Activated T-cell treated with anti-CD3 and anti-CD28 coated beads for 48 hours (primary cell): ENCODE measurements at regions not wholly inside any gene's neighbourhood (a gene's known extent, or its start where the extent isn't known, plus 50 kb on each side); places are given as distances from the start of the nearest gene placed in this dataset.

Experiments used
- DNase-seq: peaks from one replicate; pipeline ENCODE4 v3.0.0-alpha.2; 2020; ENCODE audit warnings: low read depth

- no peak for DNase-seq
Observed at GRCh38 chr2:221106241-221106640, 465.9 kb downstream of the EPHA4 start.

GRCh38 chr2:221107424-221107823, 464.7 kb downstream of the EPHA4 start:
- DNase-seq: no peak

- DNase-seq: no peak
Observed at GRCh38 chr2:221109552-221109951, 462.6 kb downstream of the EPHA4 start.

- no peak for DNase-seq
Observed at GRCh38 chr2:221111739-221112138, 460.4 kb downstream of the EPHA4 start.

- DNase-seq: no peak
Observed at GRCh38 chr2:221112744-221113143, 459.4 kb downstream of the EPHA4 start.

- DNase-seq: no peak
Observed at GRCh38 chr2:221115944-221116343, 456.2 kb downstream of the EPHA4 start.

- DNase-seq: no peak
Observed at GRCh38 chr2:221120643-221121042, 451.5 kb downstream of the EPHA4 start.

GRCh38 chr2:221123396-221123795, 448.7 kb downstream of the EPHA4 start:
- no peak for DNase-seq

GRCh38 chr2:221124532-221125240, 447.4 kb downstream of the EPHA4 start:
- DNase-seq: no peak

GRCh38 chr2:221125691-221126090, 446.4 kb downstream of the EPHA4 start:
- DNase-seq: no peak

GRCh38 chr2:221129657-221130056, 442.4 kb downstream of the EPHA4 start:
- DNase-seq: no peak

- no peak for DNase-seq
Observed at GRCh38 chr2:221130431-221130830, 441.7 kb downstream of the EPHA4 start.

GRCh38 chr2:221133941-221134340, 438.2 kb downstream of the EPHA4 start:
- no peak for DNase-seq

- no peak for DNase-seq
Observed at GRCh38 chr2:221134718-221135117, 437.4 kb downstream of the EPHA4 start.

GRCh38 chr2:221135699-221136098, 436.4 kb downstream of the EPHA4 start:
- no peak for DNase-seq

- no peak for DNase-seq
Observed at GRCh38 chr2:221137385-221137784, 434.7 kb downstream of the EPHA4 start.

- no peak for DNase-seq
Observed at GRCh38 chr2:221142341-221142740, 429.8 kb downstream of the EPHA4 start.

- no peak for DNase-seq
Observed at GRCh38 chr2:221143231-221143630, 428.9 kb downstream of the EPHA4 start.

- no peak for DNase-seq
Observed at GRCh38 chr2:221144909-221145308, 427.2 kb downstream of the EPHA4 start.

GRCh38 chr2:221145396-221145795, 426.7 kb downstream of the EPHA4 start:
- no peak for DNase-seq

- no peak for DNase-seq
Observed at GRCh38 chr2:221153226-221153625, 418.9 kb downstream of the EPHA4 start.

GRCh38 chr2:221154176-221154575, 417.9 kb downstream of the EPHA4 start:
- DNase-seq: no peak

GRCh38 chr2:221156062-221156734, 415.9 kb downstream of the EPHA4 start:
- DNase-seq: no peak

GRCh38 chr2:221161186-221161585, 410.9 kb downstream of the EPHA4 start:
- DNase-seq: no peak
